CD4-positive, alpha-beta T cell treated with Interleukin-6 at 100 ng/mL for 8 hours (primary cell): ENCODE measurements at regions not wholly inside any gene's neighbourhood (a gene's known extent, or its start where the extent isn't known, plus 50 kb on each side); places are given as distances from the start of the nearest gene placed in this dataset.

ENCODE experiments used
- DNase-seq: peaks from one replicate; pipeline ENCODE4 v3.0.0-alpha.2; 2020; ENCODE audit warnings: mixed read lengths, low spot score

DNA sequence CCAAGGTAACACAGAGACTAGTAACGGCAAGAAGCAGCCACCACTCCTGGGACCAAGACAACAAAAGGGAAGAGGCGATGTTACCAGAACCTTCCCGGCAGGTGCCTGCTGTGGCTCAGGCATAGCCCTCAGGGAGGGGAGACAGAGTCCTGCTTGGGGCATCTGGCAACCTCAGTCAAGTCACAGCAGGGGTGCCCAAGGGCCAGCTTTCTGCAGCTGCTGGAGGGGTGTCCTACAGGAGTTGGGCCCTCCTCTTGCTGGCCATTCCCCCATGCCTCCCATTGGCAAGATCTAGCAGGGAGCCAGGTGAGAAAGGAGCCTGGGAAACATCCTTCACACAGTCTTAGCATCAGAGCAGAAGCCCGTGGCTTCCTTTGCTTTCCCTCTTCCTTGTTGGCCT is 197.3 kb upstream of the IL12A start:
- DNase-seq, result no peak

DNA sequence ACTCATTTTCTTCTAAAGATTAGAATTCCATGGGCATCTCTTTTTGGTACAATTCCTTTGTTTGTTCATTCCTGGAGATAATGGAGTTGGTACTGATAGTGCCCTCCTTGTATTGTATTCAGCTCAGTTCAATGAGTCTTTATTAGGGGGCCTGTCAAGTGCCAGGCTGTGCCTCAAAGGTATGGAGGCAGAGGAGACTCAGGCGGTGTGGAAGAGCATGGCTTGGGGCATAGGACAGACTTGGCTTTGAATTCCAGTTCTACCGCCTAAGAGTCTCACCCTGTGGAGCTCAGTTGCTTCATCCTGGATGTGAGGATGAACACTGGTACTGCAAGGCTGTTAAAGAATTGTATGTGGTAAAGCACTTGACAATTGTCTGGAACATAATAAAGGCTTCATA is 196.6 kb upstream of the IL12A start:
- DNase-seq, result no peak

DNA sequence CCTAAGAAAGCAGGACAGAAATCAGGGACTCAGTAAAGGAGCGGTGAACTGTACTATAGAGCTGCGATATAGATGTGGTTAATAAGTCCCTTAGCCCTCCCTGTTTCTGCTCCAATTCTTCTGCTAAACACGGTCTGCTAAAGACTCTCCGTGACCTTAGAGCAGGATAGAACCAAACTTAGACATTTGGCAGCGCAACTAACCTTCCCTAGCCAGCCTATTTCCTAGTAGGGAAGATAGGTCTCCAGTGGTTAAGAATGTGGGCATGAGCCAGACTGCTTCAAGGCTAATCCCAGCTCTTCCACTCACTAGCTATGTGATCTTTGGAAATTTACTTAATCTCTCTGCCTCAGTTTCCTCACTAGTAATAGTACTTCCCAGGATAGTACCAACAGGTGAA is 193.6 kb upstream of the IL12A start:
- no peak for DNase-seq

DNA sequence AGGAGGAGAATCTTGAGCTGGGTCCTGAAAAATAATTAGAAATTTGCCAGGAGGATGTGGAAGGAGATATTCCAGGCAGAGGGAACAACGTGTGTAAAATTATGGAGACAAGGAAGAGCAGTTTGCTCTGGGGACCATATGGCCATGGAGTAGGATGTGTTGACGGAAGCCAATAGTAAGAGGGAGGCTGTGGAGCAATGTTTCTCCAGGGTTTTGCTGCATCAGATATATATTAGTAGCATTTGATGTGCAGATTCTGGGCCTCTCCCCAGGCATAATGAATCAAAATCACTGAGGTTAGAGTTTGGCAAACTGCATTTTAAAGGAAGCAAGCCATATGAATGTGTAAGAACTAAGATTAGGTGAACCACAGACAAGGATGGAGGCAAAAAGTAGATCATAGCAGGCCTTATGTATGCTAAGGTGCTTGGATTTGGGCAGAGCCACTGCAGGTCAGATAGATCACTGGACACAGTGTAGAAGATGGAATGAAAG is 192.9 kb upstream of the IL12A start:
- DNase-seq, result no peak

DNA sequence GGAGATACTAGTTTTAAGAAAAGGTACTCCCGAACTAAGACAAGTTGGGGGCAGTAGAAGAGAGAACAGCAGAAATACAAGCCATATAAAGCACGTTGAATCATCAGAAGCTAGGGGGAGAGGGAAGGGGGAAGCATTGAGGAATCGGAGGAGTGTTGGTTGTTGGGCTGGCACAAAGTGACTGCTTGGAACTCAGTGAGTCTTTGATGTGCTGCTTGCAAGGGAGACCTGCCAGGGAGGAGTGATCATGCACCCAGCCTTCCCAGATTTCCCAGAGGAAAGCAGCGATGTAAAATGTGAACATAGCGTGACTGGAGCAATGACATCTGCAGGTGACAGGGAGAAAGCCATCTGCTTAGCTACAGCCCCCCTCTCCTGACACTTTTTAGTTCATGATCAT is 192.4 kb upstream of the IL12A start:
- DNase-seq, result no peak

DNA sequence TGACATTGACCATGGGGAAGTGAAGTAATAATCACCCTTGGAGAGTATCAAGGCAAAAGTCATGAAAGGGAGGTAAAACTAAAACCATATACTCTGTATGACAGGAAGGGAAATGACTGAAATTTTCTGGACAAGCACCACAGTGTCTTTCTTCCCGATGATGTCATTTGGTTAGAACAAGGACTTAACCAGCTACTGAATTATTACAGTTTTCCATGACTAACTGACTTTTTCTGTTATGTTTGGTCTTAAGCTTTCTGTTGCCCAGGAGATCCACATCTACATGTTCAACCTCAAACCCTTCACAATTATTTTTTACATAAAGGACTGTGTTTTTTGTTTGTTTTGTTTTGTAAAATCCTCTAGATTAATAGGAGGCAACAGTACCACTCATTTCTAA is 191.9 kb upstream of the IL12A start:
- DNase-seq, result no peak

DNA sequence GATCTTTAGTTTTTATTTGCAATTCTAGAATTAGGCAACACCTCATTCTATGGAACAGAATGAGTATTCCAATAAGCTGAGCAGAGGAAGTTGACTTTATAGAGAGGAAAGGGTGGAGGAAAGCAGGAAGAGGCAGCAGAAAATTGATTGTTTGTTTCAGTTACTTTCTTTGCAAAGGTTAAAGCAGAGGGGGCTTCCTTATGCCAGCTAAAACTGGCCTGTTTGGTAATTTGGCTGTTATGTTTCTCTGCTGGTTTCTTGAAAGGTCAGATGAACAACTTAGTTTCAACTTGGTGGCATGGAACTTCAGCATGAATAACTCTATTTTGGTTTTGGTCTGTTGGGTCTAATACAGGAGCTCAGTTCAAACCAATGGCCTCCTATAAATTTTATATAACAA is 190.9 kb upstream of the IL12A start:
- DNase-seq, result no peak

DNA sequence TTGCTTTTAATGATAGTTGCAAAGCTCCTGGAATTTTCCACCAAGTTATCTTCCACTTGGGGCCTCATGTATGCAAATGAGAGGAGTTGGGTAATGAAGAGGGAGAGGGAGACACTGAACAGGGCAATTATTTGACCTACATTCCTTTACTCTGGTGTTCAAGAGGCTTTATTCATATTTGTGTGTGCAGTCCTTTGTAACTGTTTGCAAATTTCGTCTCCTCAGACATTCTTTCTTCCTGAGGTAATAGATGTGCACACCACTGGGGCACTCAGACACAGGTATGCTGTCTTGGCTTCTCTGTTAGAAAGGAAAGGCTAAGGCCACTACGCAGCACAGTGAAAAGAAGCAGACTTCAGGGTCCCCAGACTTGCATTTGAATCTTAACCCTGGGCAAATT is 189.7 kb upstream of the IL12A start:
- no peak for DNase-seq

DNA sequence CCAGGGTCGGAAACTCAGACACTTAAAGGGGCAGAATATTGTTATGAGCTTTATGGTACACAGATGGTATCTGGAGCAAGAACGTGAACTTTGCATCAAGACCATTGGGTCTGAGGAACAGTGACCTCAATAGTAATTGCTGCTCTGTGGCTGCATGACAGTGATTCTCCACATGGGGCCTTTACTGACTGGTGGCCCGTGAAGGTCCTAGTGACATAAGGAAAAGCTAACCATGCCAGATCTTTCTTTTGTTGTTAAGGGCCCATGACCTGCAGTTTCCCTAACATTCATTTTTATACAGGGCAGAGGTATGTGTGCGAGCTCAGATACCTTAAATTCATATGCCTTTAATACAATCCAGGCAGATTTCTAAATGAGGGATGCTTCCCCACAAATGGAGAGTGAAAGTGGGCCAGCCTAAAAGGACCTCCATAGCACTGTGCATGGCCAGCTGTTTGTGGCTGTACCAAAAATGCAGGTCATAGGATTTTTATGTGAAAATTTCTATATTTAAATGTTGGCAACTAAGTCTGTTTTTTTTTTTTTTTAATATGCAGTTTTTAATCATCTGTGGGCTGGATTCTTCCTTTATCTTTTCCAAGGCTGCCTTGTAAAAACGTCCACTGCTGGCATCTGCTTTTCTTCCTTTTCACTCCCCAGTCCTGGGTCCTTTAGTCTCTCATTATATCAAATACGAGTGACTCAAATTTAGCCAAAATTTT is 188.0 kb upstream of the IL12A start:
- no peak for DNase-seq

DNA sequence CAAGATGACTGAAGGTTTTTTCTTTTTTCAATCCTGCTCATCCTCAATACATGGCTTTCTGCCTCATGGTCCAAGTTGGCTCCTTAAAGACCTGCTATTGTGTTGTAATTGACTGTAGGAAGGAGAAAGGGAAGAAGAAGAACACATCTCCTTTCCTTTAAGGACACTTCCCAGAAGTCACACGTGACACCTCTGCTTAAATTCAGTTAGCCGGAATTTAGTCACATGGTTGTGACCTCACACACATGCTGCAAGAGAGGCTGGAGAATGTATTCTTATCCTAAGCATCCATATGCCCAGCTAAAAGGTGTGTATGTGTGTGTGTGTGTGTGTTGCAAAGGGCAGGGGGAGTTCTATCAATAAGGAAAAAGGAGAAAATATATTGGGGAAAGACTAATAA is 185.8 kb upstream of the IL12A start:
- DNase-seq, result no peak

DNA sequence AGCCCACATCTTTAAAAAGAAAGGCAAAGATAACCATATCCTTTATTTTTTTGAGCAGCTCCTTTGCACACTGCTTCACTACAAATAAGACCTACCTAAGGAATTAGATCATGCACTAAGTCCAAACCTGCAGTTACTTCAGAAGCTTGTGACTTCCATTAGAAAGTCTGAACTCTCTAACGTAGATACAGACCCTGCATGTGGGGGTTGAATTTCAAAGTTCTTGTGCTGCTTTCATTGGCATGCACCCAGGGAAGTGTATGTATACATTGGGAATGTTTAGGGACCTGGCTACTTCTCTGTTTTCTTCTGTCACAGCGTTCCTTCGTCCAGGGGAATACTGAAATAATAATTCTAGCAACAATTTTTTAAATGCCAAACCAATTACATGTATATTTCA is 185.2 kb upstream of the IL12A start:
- DNase-seq, result no peak

DNA sequence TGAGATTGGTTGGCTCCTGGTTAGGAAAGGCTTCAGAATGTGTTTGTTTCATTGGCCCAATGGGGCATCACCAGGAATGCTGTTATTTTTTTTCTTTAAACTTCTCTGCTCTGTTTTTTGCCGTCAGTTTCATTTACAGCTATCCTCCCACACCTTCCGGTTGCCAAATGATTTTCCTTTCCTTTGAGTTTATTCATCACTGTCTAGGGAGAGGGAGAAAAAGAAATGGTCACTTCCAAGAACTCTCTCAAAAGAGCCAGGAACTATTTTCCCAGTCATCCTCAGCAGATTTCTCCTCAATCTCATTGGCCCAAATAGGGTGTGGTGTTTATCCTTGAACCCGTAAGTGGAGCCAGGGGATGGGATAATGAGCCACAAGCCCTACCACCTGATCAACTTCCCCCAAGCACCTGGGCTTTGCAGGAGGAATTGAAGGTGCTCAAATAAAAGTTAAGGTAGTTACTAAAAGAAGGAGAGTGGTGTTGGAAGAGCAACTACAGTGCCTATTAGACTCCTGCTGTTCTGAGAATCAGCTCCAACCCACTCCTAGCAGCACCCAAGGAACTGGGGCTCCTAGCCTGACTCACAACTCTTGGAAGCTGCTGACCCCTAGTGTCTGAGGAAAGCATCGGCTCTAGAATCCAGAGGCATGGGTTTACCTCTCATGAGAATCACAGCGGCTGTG is 183.8 kb upstream of the IL12A start:
- DNase-seq, result no peak

DNA sequence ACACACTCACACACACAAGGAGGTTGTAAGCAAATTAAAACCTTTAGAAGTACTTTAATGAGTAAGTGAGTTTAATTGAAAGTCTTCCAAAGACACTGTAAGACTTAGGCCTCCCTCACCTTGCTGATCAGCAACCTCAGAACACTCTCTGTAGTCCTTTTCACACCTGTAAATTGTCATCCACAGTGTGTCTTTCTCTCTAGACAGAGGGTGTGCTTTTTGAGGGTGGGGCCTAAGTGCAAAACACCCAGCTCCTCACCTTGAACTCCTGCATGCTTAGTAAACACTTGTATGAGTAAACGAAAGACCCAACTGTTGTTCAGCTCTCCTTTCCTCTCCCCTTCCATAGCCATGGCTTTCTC is 183.2 kb upstream of the IL12A start:
- no peak for DNase-seq

DNA sequence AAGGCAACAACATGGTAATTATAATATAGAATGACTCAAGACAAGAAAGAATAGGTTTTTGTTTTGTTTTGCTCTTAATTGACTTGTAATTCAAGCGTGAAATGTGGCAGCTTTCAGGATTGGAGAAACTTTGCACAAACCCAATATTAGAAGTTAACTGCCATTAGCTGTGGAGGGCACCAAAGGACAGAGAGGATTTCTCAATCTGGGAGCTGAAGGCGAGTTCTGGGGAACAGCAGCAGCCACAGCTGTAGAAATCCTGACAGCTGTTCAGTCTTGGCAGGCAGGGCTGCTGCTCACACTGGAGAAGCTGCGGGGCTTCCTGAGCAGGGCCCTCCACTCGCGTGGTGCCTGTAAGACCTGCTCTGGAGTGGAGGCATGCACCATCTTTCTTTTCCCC is 182.2 kb upstream of the IL12A start:
- DNase-seq, result no peak

DNA sequence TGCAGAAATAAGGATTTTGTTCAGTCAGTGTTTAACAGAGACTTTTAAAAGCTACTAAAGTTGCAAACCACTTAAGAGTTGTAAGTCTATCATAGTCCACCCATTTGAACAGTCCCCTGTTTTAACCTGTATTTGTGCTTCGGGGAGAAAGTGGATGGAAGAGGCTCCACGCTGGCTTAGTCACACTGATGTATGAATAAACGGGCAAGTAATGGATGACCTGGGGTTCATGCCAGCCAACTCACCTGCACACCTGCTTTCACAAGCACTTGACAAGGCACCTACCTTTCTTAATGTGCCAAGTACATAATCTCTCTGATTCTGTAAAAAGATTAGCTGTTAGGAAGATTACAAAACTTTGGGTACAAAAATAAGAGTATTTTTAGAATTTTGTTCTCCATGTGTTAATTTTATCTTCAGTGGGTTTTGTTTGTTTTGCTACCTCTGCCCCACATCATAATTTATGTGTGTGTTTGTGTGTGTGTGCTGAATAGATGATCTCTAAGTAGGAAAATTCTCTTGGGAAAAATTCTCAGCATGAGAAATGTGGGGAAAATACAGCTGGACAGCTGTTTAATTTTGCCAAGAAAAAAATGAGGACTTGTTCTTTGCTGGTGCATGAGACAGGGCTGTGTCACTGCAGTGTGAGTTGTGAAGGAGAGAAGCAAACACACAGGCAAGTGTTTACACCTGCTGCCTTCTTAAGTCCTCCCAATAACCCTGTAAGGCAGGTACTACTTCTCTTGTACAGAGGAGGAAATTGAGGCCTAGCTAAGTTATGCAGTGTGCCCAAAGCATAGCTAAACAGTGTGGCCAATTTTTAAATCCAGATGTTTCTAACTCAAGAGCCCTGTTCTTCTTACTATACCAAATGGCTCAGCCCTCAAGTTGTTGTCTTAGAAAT is 181.2 kb upstream of the IL12A start:
- DNase-seq, result no peak

DNA sequence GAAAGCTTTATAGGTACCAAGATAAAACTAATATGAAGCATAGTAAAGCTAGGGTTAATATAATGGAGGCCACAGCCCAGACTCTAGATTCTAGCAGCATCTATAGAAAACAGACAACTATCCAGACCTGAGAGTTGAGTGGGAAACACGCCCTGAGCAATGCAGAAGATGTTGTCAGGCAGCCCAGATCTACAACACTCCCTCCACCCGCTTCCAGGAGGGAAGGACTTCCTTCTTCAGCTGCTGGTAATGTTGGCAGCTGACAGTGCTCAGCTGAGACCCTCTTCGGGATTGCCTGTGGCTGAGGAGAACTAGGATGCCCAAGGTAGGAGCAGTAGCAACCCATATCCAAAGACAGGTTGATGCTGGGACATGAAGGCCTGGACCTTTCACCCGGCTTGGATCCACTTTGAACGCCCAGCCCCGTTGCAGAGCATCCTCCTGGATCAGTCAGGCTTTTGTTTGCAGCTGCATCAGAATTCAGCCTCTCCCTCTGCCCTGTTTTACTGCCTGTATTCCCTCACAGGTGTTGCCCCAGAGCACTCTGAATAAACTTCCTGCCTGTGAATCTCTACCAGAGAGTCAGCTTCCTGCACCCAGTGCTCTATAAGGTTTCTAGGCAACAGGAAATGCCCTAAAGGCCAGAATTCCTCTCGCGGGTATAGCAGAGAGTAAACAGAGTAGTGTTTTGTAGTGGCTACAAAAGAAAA is 174.7 kb upstream of the IL12A start:
- no peak for DNase-seq

DNA sequence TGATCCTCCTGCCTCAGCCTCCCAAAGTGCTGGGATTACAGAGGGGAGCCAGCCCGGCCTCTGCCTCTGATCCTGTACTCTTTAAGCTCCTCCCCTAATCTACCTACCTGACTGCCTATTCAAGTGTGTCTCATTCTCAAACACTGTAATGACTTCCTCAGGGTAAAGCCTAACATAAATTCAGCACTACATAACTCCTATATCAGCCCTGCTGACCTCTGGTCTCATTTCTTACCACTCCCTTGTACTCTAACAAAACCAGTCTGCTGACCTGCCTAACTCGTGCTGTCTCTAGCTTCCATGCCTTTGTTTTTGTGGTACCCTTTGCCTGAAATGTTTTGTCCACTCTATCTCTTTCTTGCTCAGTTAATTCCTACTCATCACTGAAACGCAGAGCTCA is 172.1 kb upstream of the IL12A start:
- DNase-seq, result no peak

DNA sequence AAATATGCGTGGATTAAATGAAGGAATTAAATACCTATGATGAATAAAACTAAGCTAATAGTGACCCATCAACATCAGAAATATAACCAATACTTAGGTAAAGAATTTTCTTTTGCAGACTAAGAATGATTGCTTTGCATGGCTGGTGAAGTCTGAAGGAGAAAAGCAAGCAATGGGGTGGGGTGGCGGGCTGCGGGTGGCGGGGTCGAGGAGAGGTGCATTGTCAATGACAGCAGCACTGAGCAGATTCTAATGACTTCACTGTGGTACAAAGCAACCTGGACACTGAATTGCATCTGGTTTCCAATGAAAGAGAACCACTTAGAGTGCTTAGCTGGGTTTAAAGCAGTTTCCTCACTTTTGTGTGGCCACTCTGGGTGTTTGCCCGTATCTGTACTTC is 171.5 kb upstream of the IL12A start:
- DNase-seq, result no peak

DNA sequence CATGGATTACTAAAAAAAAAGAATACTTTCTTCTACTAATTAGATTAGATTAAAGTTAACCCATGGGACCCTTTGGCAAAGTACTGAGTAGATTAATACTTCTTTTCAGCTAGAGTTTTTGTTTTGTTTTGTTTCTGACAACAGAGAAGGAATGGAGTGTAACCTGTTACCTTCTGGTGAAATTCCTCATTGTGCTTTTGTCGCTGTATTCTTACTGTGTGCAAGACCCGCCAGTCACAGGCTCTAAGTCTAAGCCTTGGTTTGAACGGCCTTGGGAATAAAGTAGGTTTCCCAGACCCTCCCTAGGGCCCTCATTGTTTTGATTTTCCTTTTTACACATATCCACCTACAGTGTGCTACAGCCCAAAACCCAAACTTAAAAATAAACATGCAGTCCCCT is 171.1 kb upstream of the IL12A start:
- DNase-seq, result no peak

DNA sequence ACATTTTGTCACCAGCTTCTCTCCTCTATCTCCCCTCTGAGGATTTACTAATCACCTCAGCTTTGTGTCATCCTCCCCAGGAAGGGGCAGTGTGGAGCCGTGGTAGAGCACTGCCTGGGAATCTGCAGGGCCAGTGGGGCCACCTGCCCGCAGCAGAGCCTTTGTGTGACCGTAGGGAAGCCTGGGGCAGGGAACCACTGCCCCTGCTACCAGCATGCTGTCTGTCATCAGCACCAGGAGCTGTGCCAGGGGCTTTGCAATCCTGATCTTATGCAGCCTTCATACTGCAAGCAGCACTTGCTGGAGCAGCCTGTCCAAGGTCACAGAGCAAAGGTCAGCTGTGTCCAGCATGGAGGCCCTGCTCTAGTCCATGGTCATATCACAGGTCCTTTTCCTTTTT is 170.2 kb upstream of the IL12A start:
- DNase-seq, result no peak

DNA sequence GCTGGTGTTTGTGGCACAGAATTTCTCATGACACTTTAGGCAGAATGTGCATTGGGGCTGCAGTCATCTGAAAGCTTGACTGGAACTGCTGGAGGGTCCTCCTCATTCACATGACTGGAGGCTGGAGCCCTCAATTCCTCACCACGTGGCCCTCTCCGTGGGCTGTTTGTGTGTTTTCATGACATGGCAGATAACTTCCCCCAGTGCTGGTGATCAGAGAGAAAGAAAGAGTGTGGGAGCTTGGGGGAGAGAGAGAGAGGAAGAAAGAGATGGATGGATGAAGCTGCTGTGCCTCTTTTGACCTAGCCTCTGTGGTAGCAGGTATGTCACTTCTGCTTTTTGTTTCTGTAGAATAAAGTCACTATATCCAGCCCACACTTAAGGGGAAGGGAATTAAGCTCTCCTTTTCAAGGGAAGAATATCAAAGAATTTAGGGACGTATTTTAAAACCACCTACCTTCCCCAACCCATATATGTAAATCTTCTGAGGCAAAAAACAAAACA is 169.6 kb upstream of the IL12A start:
- no peak for DNase-seq

DNA sequence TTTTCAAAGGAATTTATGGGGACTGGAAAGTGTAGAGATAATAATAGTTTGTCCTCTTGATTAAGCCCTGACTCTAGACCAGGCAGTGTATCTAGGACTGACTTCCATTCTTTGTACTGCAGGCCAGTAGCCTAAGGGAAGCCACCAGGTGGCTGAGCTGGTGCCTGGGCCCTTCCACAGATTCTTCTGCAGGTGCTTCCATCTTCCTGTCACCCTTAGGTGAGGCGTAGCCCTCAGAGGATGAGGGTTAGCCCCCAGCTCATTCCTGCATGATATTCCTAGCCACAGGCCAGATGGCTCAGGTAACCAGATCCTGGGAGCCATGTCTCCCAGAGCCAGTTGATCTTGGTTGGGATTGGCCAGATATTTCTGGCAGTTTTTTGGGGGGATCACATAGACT is 169.0 kb upstream of the IL12A start:
- no peak for DNase-seq
